ENCODE measurements at regions not wholly inside any gene's neighbourhood (a gene's known extent, or its start where the extent isn't known, plus 50 kb on each side); places are given as distances from the start of the nearest gene placed in this dataset.

GRCh38 chr5:8634219-8634618 is 765.3 kb downstream of the MTRR start:
- Histone ChIP-seq H3K36me3 (ENCODE audit: insufficient read depth, low read length) (no peaks in the 10 kb centered on the region), H3K4me3 (ENCODE audit: low read length) (no peak overlapping the region), H2AFZ (ENCODE audit: low read depth, low read length) (no peak overlapping the region), H3K9ac (ENCODE audit: low read length) (no peak overlapping the region), H3K9me3 (ENCODE audit: low read length) (no peaks in the 10 kb centered on the region), H3K9me2 (ENCODE audit: insufficient read depth, low read length) (no peaks in the 10 kb centered on the region), H3F3A (ENCODE audit: insufficient read depth, low read length, poor library complexity, severe bottlenecking) (no peaks in the 10 kb centered on the region), H3K4me2 (ENCODE audit: low read length) (no peak overlapping the region), H3K27ac (ENCODE audit: low read length) (no peak overlapping the region), H3K27me3 (ENCODE audit: insufficient read depth, low read depth, low read length) (no peaks in the 10 kb centered on the region), H3K79me2 (replicated peaks; ENCODE audit: insufficient read depth, low read length) (no peaks in the 10 kb centered on the region), H4K20me1 (ENCODE audit: insufficient read depth) (no peaks in the 10 kb centered on the region)
- TF ChIP-seq EZH2 (IDR thresholded peaks at IDR 0.05; ENCODE audit: borderline replicate concordance, insufficient read depth, low read length, poor library complexity, severe bottlenecking): no peak
- TF ChIP-seq EP300 (conservative IDR thresholded peaks at IDR 0.05; ENCODE audit: poor library complexity, severe bottlenecking): no peak
- no peak for TF ChIP-seq RAD21 (conservative IDR thresholded peaks at IDR 0.05)
- TF ChIP-seq MXI1 (conservative IDR thresholded peaks at IDR 0.05; ENCODE audit: poor library complexity, severe bottlenecking): no peak
- TF ChIP-seq TAF1 (IDR thresholded peaks at IDR 0.05; ENCODE audit: low read depth): no peak
- TF ChIP-seq POLR2AphosphoS5 (IDR thresholded peaks at IDR 0.05): no peak
- TF ChIP-seq CTCF (IDR thresholded peaks at IDR 0.05; ENCODE audit: poor library complexity, severe bottlenecking): no peak
- no peak for TF ChIP-seq SMC3 (conservative IDR thresholded peaks at IDR 0.05; ENCODE audit: poor library complexity)
- TF ChIP-seq REST (IDR thresholded peaks at IDR 0.05; ENCODE audit: borderline replicate concordance): no peak

GRCh38 chr5:8641786-8642505 is 773.0 kb downstream of the MTRR start:
- Histone ChIP-seq H3K9me2 (ENCODE audit: insufficient read depth, low read length) (no peaks in the 10 kb centered on the region), H2AFZ (ENCODE audit: low read depth, low read length) (no peak overlapping the region), H3K9ac (ENCODE audit: low read length) (no peak overlapping the region), H3K9me3 (ENCODE audit: low read length) (no peaks in the 10 kb centered on the region), H3K4me2 (ENCODE audit: low read length) (no peak overlapping the region), H3K27me3 (ENCODE audit: insufficient read depth, low read depth, low read length) (no peaks in the 10 kb centered on the region), H4K20me1 (ENCODE audit: insufficient read depth) (no peaks in the 10 kb centered on the region), H3F3A (ENCODE audit: insufficient read depth, low read length, poor library complexity, severe bottlenecking) (no peaks in the 10 kb centered on the region), H3K79me2 (replicated peaks; ENCODE audit: insufficient read depth, low read length) (no peaks in the 10 kb centered on the region), H3K4me3 (ENCODE audit: low read length) (no peak overlapping the region), H3K36me3 (ENCODE audit: insufficient read depth, low read length) (no peaks in the 10 kb centered on the region), H3K27ac (ENCODE audit: low read length) (no peak overlapping the region)
- TF ChIP-seq POLR2AphosphoS5 (IDR thresholded peaks at IDR 0.05) (no peak), CTCF (IDR thresholded peaks at IDR 0.05; ENCODE audit: poor library complexity, severe bottlenecking) (no peak), EP300 (conservative IDR thresholded peaks at IDR 0.05; ENCODE audit: poor library complexity, severe bottlenecking) (no peak), TAF1 (IDR thresholded peaks at IDR 0.05; ENCODE audit: low read depth) (no peak), SMC3 (conservative IDR thresholded peaks at IDR 0.05; ENCODE audit: poor library complexity) (no peak), REST (IDR thresholded peaks at IDR 0.05; ENCODE audit: borderline replicate concordance) (no peak), MXI1 (conservative IDR thresholded peaks at IDR 0.05; ENCODE audit: poor library complexity, severe bottlenecking) (no peak), EZH2 (IDR thresholded peaks at IDR 0.05; ENCODE audit: borderline replicate concordance, insufficient read depth, low read length, poor library complexity, severe bottlenecking) (no peak), RAD21 (conservative IDR thresholded peaks at IDR 0.05) (no peak)

Data from neural cell (in vitro differentiated cells).